Neural cell (in vitro differentiated cells): ENCODE measurements at regions not wholly inside any gene's neighbourhood (a gene's known extent, or its start where the extent isn't known, plus 50 kb on each side); places are given as distances from the start of the nearest gene placed in this dataset.

Experiments used
- H2AFZ ChIP-seq: fragments of 200-600, 300-800 bp; sonication (generic), shearing (Covaris generic); 2 replicates; pipeline ENCODE4 v1.6.0; 2014; ENCODE audit warnings: low read depth, mild to moderate bottlenecking, antibody characterized with exemption, low read length, moderate library complexity
- H3F3A ChIP-seq: fragments of 200-600 bp; shearing (Covaris generic); 2 replicates; pipeline ENCODE4 v1.6.1; 2016; ENCODE audit warnings: mild to moderate bottlenecking, moderate library complexity, mixed read lengths, antibody characterized with exemption, low read length; ENCODE audit not compliant: insufficient read depth, poor library complexity, severe bottlenecking
- H3K27ac ChIP-seq: fragments of 200-600, 300-800 bp; sonication (generic), shearing (Covaris generic); 2 replicates; pipeline ENCODE4 v1.5.1; 2014; ENCODE audit warnings: mild to moderate bottlenecking, low read length, moderate library complexity
- H3K27me3 ChIP-seq: fragments of 300-800, 200-600 bp; sonication (generic), shearing (Covaris generic); 2 replicates; pipeline ENCODE4 v1.6.0; 2014; ENCODE audit warnings: mild to moderate bottlenecking, low read depth, low read length, moderate library complexity; ENCODE audit not compliant: insufficient read depth
- H3K36me3 ChIP-seq: fragments of 300-800, 200-600 bp; sonication (generic), shearing (Covaris generic); 2 replicates; pipeline ENCODE4 v1.5.1; 2014; ENCODE audit warnings: mild to moderate bottlenecking, antibody characterized with exemption, low read length, moderate library complexity; ENCODE audit not compliant: insufficient read depth
- H3K4me2 ChIP-seq: fragments of 300-800, 200-600 bp; sonication (generic), shearing (Covaris generic); 2 replicates; pipeline ENCODE4 v1.6.0; 2014; ENCODE audit warnings: mild to moderate bottlenecking, low read length
- H3K4me3 ChIP-seq: fragments of 300-800, 200-600 bp; sonication (generic), shearing (Covaris generic); 2 replicates; pipeline ENCODE4 v1.5.1; 2014; ENCODE audit warnings: mild to moderate bottlenecking, low read length, moderate library complexity
- H3K79me2 ChIP-seq: fragments of 200-600 bp; shearing (Covaris generic); replicated peaks from 2 replicates; pipeline ENCODE4 v1.6.0; 2014; ENCODE audit warnings: mild to moderate bottlenecking, low read length, moderate library complexity; ENCODE audit not compliant: insufficient read depth
- H3K9ac ChIP-seq: fragments of 300-800, 200-600 bp; sonication (generic), shearing (Covaris generic); 2 replicates; pipeline ENCODE4 v1.6.1; 2016; ENCODE audit warnings: mild to moderate bottlenecking, low read length, mixed read lengths
- H3K9me2 ChIP-seq: fragments of 200-600 bp; shearing (Covaris generic); 2 replicates; pipeline ENCODE4 v1.6.1; 2016; ENCODE audit warnings: mild to moderate bottlenecking, low read length, mixed read lengths; ENCODE audit not compliant: insufficient read depth
- H3K9me3 ChIP-seq: fragments of 200-600, 300-800 bp; sonication (generic), shearing (Covaris generic); 2 replicates; pipeline ENCODE4 v1.6.1; 2016; ENCODE audit warnings: mild to moderate bottlenecking, mixed run types, low read length, moderate library complexity, mixed read lengths
- H4K20me1 ChIP-seq: fragments of 200-600 bp; shearing (Covaris generic); 2 replicates; pipeline ENCODE4 v1.6.1; 2016; ENCODE audit warnings: mild to moderate bottlenecking, mixed run types; ENCODE audit not compliant: insufficient read depth
- CTCF ChIP-seq: fragments of 450-650 bp; IDR thresholded peaks from 2 replicates; pipeline ENCODE4 v1.5.1; 2014; ENCODE audit warnings: antibody characterized with exemption, mild to moderate bottlenecking, moderate library complexity; ENCODE audit not compliant: poor library complexity, severe bottlenecking
- EP300 ChIP-seq: fragments of 450-650 bp; conservative IDR thresholded peaks from 2 replicates; pipeline ENCODE4 v1.6.1; 2014; ENCODE audit warnings: antibody characterized with exemption, mild to moderate bottlenecking, moderate library complexity; ENCODE audit not compliant: poor library complexity, severe bottlenecking
- EZH2 ChIP-seq: fragments of 200-600, 300-800 bp; shearing (Covaris generic), sonication (generic); IDR thresholded peaks from 2 replicates; pipeline ENCODE4 v1.6.1; 2014; ENCODE audit warnings: antibody characterized with exemption, low read length, borderline replicate concordance, mild to moderate bottlenecking; ENCODE audit not compliant: insufficient read depth, poor library complexity, severe bottlenecking
- MXI1 ChIP-seq: fragments of 450-650 bp; conservative IDR thresholded peaks from 2 replicates; pipeline ENCODE4 v1.6.1; 2014; ENCODE audit warnings: antibody characterized with exemption, mild to moderate bottlenecking; ENCODE audit not compliant: poor library complexity, severe bottlenecking
- POLR2AphosphoS5 ChIP-seq: IDR thresholded peaks from 2 replicates; pipeline ENCODE4 v1.6.1; 2012
- RAD21 ChIP-seq: fragments of 450-650 bp; conservative IDR thresholded peaks from 2 replicates; pipeline ENCODE4 v1.6.1; 2014; ENCODE audit warnings: antibody characterized with exemption, mild to moderate bottlenecking, moderate library complexity
- REST ChIP-seq: IDR thresholded peaks from 2 replicates; pipeline ENCODE4 v1.6.1; 2012; ENCODE audit warnings: borderline replicate concordance
- SMC3 ChIP-seq: fragments of 450-650 bp; conservative IDR thresholded peaks from 2 replicates; pipeline ENCODE4 v1.6.1; 2014; ENCODE audit warnings: antibody characterized with exemption, mild to moderate bottlenecking, moderate library complexity; ENCODE audit not compliant: poor library complexity
- TAF1 ChIP-seq: IDR thresholded peaks from 2 replicates; pipeline ENCODE4 v1.6.1; 2012; ENCODE audit warnings: low read depth

- Histone ChIP-seq H4K20me1 (no peaks in the 10 kb centered on the region), H3K36me3 (no peaks in the 10 kb centered on the region), H3K9me3 (no peaks in the 10 kb centered on the region), H2AFZ (no peak overlapping the region), H3K9ac (no peak overlapping the region), H3K27me3 (no peaks in the 10 kb centered on the region), H3K27ac (no peak overlapping the region), H3K4me2 (no peak overlapping the region), H3K9me2 (no peaks in the 10 kb centered on the region), H3K79me2 (no peaks in the 10 kb centered on the region), H3F3A (no peaks in the 10 kb centered on the region), H3K4me3 (no peak overlapping the region)
- TF ChIP-seq SMC3 = no peak
- no peak for TF ChIP-seq TAF1
- TF ChIP-seq EP300 = no peak
- TF ChIP-seq REST = no peak
- no peak for TF ChIP-seq POLR2AphosphoS5
- TF ChIP-seq MXI1 = no peak
- no peak for TF ChIP-seq CTCF
- no peak for TF ChIP-seq EZH2
- no peak for TF ChIP-seq RAD21
These were observed 582.5 kb upstream of the RGS18 start for GRCh38 chr1:191575746-191576145.

- TF ChIP-seq EP300 (no peak), POLR2AphosphoS5 (no peak), EZH2 (no peak), TAF1 (no peak), MXI1 (no peak), RAD21 (no peak), SMC3 (no peak), REST (no peak)
- Histone ChIP-seq H3K9me3 (no peaks in the 10 kb centered on the region), H3K79me2 (no peaks in the 10 kb centered on the region), H3K27me3 (no peaks in the 10 kb centered on the region), H3K4me3 (no peak overlapping the region), H3K9ac (no peak overlapping the region), H3K36me3 (no peaks in the 10 kb centered on the region), H3K4me2 (no peak overlapping the region), H3K9me2 (no peaks in the 10 kb centered on the region), H4K20me1 (no peaks in the 10 kb centered on the region), H2AFZ (no peak overlapping the region), H3F3A (no peaks in the 10 kb centered on the region), H3K27ac (no peak overlapping the region)
These were observed 581.0 kb upstream of the RGS18 start for GRCh38 chr1:191577213-191577612.
